Hepatocyte (in vitro differentiated cells): ENCODE measurements at regions not wholly inside any gene's neighbourhood (a gene's known extent, or its start where the extent isn't known, plus 50 kb on each side); places are given as distances from the start of the nearest gene placed in this dataset.

ENCODE experiments used
- CTCF ChIP-seq: fragments of 200-600 bp; sonication (generic); IDR thresholded peaks from 2 replicates; pipeline ENCODE4 v1.5.1; 2016; ENCODE audit warnings: antibody characterized with exemption, mild to moderate bottlenecking; ENCODE audit not compliant: poor library complexity
- EZH2 ChIP-seq: fragments of 200-600 bp; sonication (generic); IDR thresholded peaks from 2 replicates; pipeline ENCODE4 v1.6.1; 2016; ENCODE audit warnings: antibody characterized with exemption, mild to moderate bottlenecking, borderline replicate concordance

- TF ChIP-seq CTCF (no peak), EZH2 (no peak)
Measured at GRCh38 chr4:163665521-163666331, 171.2 kb downstream of the TMA16 start.
